ENCODE measurements at regions not wholly inside any gene's neighbourhood (a gene's known extent, or its start where the extent isn't known, plus 50 kb on each side); places are given as distances from the start of the nearest gene placed in this dataset.
"Not testable (repeated sequence)": the region's sequence is repeated elsewhere in the genome, so short reads cannot be mapped to it uniquely, and the experiment has no call there.

GRCh38 chr14:105920151-105920700 lies 393.8 kb downstream of the TMEM121 start:
- H3K27ac Mint-ChIP-seq, H3K27me3 Mint-ChIP-seq, H3K4me3 Mint-ChIP-seq, H3K36me3 Mint-ChIP-seq, H3K9me3 Mint-ChIP-seq, DNase-seq, H3K4me1 Mint-ChIP-seq: not testable (repeated sequence)

GRCh38 chr14:105920803-105921755 lies 394.7 kb downstream of the TMEM121 start:
- not testable (repeated sequence) for H3K4me1 Mint-ChIP-seq, H3K27ac Mint-ChIP-seq, H3K27me3 Mint-ChIP-seq, DNase-seq, H3K36me3 Mint-ChIP-seq, H3K4me3 Mint-ChIP-seq, H3K9me3 Mint-ChIP-seq

GRCh38 chr14:105921781-105922180 lies 395.4 kb downstream of the TMEM121 start:
- H3K36me3 Mint-ChIP-seq, H3K4me3 Mint-ChIP-seq, H3K27me3 Mint-ChIP-seq, DNase-seq, H3K9me3 Mint-ChIP-seq, H3K4me1 Mint-ChIP-seq, H3K27ac Mint-ChIP-seq: not testable (repeated sequence)

GRCh38 chr14:105923520-105924191 lies 397.3 kb downstream of the TMEM121 start:
- H3K27ac Mint-ChIP-seq, H3K36me3 Mint-ChIP-seq, H3K9me3 Mint-ChIP-seq, H3K4me1 Mint-ChIP-seq, H3K4me3 Mint-ChIP-seq, DNase-seq, H3K27me3 Mint-ChIP-seq: not testable (repeated sequence)

GRCh38 chr14:105924951-105925591 lies 398.7 kb downstream of the TMEM121 start:
- Mint-ChIP-seq H3K9me3 (no peaks in the 10 kb centered on the region), H3K36me3 (no peaks in the 10 kb centered on the region), H3K27ac (no peak overlapping the region), H3K4me1 (no peaks in the 10 kb centered on the region), H3K27me3 (peaks cover 7% of the 10 kb centered on the region), H3K4me3 (no peak overlapping the region)
- no peak for DNase-seq

GRCh38 chr14:105925615-105926372 lies 399.4 kb downstream of the TMEM121 start:
- H3K36me3 Mint-ChIP-seq = no peaks in the 10 kb centered on the region
- no peak for DNase-seq
- H3K4me1 Mint-ChIP-seq = no peaks in the 10 kb centered on the region
- no peak overlapping the region for H3K4me3 Mint-ChIP-seq
- no peaks in the 10 kb centered on the region for H3K9me3 Mint-ChIP-seq
- H3K27me3 Mint-ChIP-seq = peaks cover 14% of the 10 kb centered on the region
- H3K27ac Mint-ChIP-seq = no peak overlapping the region

GRCh38 chr14:105926373-105927095 lies 400.2 kb downstream of the TMEM121 start:
- Mint-ChIP-seq H3K4me3 (no peak overlapping the region), H3K4me1 (no peaks in the 10 kb centered on the region), H3K9me3 (no peaks in the 10 kb centered on the region), H3K27ac (no peak overlapping the region), H3K36me3 (no peaks in the 10 kb centered on the region), H3K27me3 (peaks cover 18% of the 10 kb centered on the region)
- DNase-seq = no peak

- Mint-ChIP-seq H3K4me3 (no peak overlapping the region), H3K4me1 (no peaks in the 10 kb centered on the region), H3K9me3 (no peaks in the 10 kb centered on the region), H3K27ac (no peak overlapping the region), H3K27me3 (peaks cover 18% of the 10 kb centered on the region), H3K36me3 (no peaks in the 10 kb centered on the region)
- no peak for DNase-seq
Observed at GRCh38 chr14:105927096-105928060, 401.0 kb downstream of the TMEM121 start.

GRCh38 chr14:105928171-105929111 lies 402.1 kb downstream of the TMEM121 start:
- H3K4me1 Mint-ChIP-seq, DNase-seq, H3K4me3 Mint-ChIP-seq, H3K9me3 Mint-ChIP-seq, H3K27ac Mint-ChIP-seq, H3K36me3 Mint-ChIP-seq: not testable (repeated sequence)
- peaks cover 23% of the 10 kb centered on the region for H3K27me3 Mint-ChIP-seq

- no peaks in the 10 kb centered on the region for H3K36me3 Mint-ChIP-seq
- H3K27me3 Mint-ChIP-seq = peaks cover 34% of the 10 kb centered on the region
- H3K4me1 Mint-ChIP-seq = no peaks in the 10 kb centered on the region
- H3K9me3 Mint-ChIP-seq = no peaks in the 10 kb centered on the region
- H3K4me3 Mint-ChIP-seq = no peak overlapping the region
- DNase-seq = no peak
- no peak overlapping the region for H3K27ac Mint-ChIP-seq
Observed at GRCh38 chr14:105929327-105930081, 403.1 kb downstream of the TMEM121 start.

GRCh38 chr14:105930572-105930971 lies 404.2 kb downstream of the TMEM121 start:
- Mint-ChIP-seq H3K36me3 (peaks cover 2% of the 10 kb centered on the region), H3K27me3 (peaks cover 34% of the 10 kb centered on the region), H3K4me1 (no peaks in the 10 kb centered on the region)

More at GRCh38 chr14:105930572-105930971, 404.2 kb downstream of the TMEM121 start:
- Mint-ChIP-seq H3K27ac (no peak overlapping the region), H3K9me3 (peaks cover 4% of the 10 kb centered on the region), H3K4me3 (no peak overlapping the region)
- DNase-seq = no peak

Measured in activated naive CD8-positive, alpha-beta T cell treated with anti-CD3 and anti-CD28 coated beads for 36 hours (primary cell).